H1 (cell line): ENCODE measurements at regions not wholly inside any gene's neighbourhood (a gene's known extent, or its start where the extent isn't known, plus 50 kb on each side); places are given as distances from the start of the nearest gene placed in this dataset.
A peak's percentile ranks its signal among the peaks of the same experiment; 100 is the strongest.

Experiments used
- CTCF ChIA-PET: fragments of 300-600 bp; sonication (Branson Sonifier 250); formaldehyde crosslinking; loops from one replicate; lab custom pipeline; 2021; ENCODE audit not compliant: partially characterized antibody; lab: Charles Lee
- POLR2A ChIA-PET: fragments of 300-600 bp; sonication (Branson Sonifier 250); formaldehyde crosslinking; loops from one replicate; lab custom pipeline; 2021; ENCODE audit warnings: inconsistent platforms; ENCODE audit not compliant: partially characterized antibody; lab: Charles Lee
- DNase-seq, 2 experiments: peaks; one replicate each; pipeline versions ENCODE4 v3.0.0 to v3.0.0-alpha.2; 2010 to 2022; ENCODE audit warnings: low spot score in 2 of 2, low read depth in 1 of 2, mixed read lengths in 1 of 2
- FAIRE-seq: peaks from 2 replicates; lab custom pipeline; 2011; peaks lifted over from hg19 to GRCh38; lab: Jason Lieb, UNC
- H2AFZ ChIP-seq: 2 replicates; pipeline ENCODE4 v1.8.1; 2012; ENCODE audit warnings: low read length, inconsistent platforms
- H2AK5ac ChIP-seq: 2 replicates; pipeline ENCODE4 v1.6.1; 2013; ENCODE audit warnings: low read depth, low read length
- H2BK120ac ChIP-seq: replicated peaks from 2 replicates; pipeline ENCODE3; 2013; ENCODE audit warnings: low read depth, low read length, inconsistent platforms
- H2BK12ac ChIP-seq: 2 replicates; pipeline ENCODE4 v1.6.1; 2013; ENCODE audit warnings: low read depth, low read length
- H2BK15ac ChIP-seq: 2 replicates; pipeline ENCODE4 v1.6.1; 2013; ENCODE audit warnings: low read length
- H2BK20ac ChIP-seq: 2 replicates; pipeline ENCODE4 v1.6.1; 2013; ENCODE audit warnings: low read length
- H2BK5ac ChIP-seq: 2 replicates; pipeline ENCODE4 v1.6.1; 2013; ENCODE audit warnings: low read depth, low read length
- H3K14ac ChIP-seq: 2 replicates; pipeline ENCODE4 v1.6.1; 2013; ENCODE audit warnings: inconsistent platforms; ENCODE audit not compliant: insufficient read length
- H3K18ac ChIP-seq: 2 replicates; pipeline ENCODE4 v1.6.1; 2013; ENCODE audit warnings: low read length; ENCODE audit errors: extremely low read depth
- H3K23ac ChIP-seq: 2 replicates; pipeline ENCODE4 v1.6.1; 2013; ENCODE audit warnings: inconsistent platforms; ENCODE audit not compliant: insufficient read length
- H3K23me2 ChIP-seq: 2 replicates; pipeline ENCODE4 v1.6.1; 2013; ENCODE audit warnings: low read depth, low read length
- H3K27ac ChIP-seq: 2 replicates; pipeline ENCODE4 v1.6.1; 2011; ENCODE audit warnings: low read depth, low read length, inconsistent platforms
- H3K27me3 ChIP-seq, 4 experiments: replicated peaks in 1 of 4; 1 replicate in 1 of 4; 2 replicates in 3 of 4; pipeline versions ENCODE4 v1.6.1 to v1.8.1; 2011 to 2013; ENCODE audit warnings: low read length in 3 of 4, mild to moderate bottlenecking in 3 of 4, inconsistent platforms in 2 of 4, mixed read lengths in 2 of 4, moderate library complexity in 1 of 4; ENCODE audit not compliant: control insufficient read depth in 3 of 4, insufficient read depth in 3 of 4; ENCODE audit errors: extremely low read depth in 1 of 4
- H3K36me3 ChIP-seq, 4 experiments: 2 replicates each; pipeline versions ENCODE4 v1.6.1 to v1.8.1; 2011 to 2013; ENCODE audit warnings: mild to moderate bottlenecking in 4 of 4, low read length in 3 of 4, moderate library complexity in 2 of 4, control low read depth in 1 of 4, inconsistent platforms in 1 of 4; ENCODE audit not compliant: insufficient read depth in 4 of 4, control insufficient read depth in 2 of 4
- H3K4ac ChIP-seq: replicated peaks from 2 replicates; pipeline ENCODE3; 2013; ENCODE audit warnings: low read length, low read depth, mixed read lengths, inconsistent platforms; ENCODE audit not compliant: insufficient read length
- H3K4me1 ChIP-seq, 4 experiments: replicated peaks in 1 of 4; 1 replicate in 1 of 4; 2 replicates in 3 of 4; pipeline versions ENCODE4 v1.6.1 to v1.8.1; 2011 to 2013; ENCODE audit warnings: low read length in 3 of 4, inconsistent platforms in 2 of 4, mixed read lengths in 1 of 4; ENCODE audit not compliant: insufficient read depth in 4 of 4, control insufficient read depth in 3 of 4
- H3K4me2 ChIP-seq, 2 experiments: 2 replicates each; pipeline versions ENCODE4 v1.6.1 to v1.8.1; 2011 to 2013; ENCODE audit warnings: low read depth in 2 of 2, low read length in 2 of 2, control low read depth in 1 of 2, inconsistent platforms in 1 of 2, mild to moderate bottlenecking in 1 of 2; ENCODE audit not compliant: insufficient read depth in 1 of 2
- H3K4me3 ChIP-seq, 4 experiments: fragments of 200-600, 300-600 bp in 1 of 4; sonication (generic), shearing (Covaris generic), sonication (Bioruptor Twin) in 1 of 4; 2 replicates each; pipeline versions ENCODE4 v1.5.1 to v1.8.1; 2011 to 2016; ENCODE audit warnings: low read length in 4 of 4, low read depth in 3 of 4, control low read depth in 2 of 4, inconsistent platforms in 2 of 4, mild to moderate bottlenecking in 2 of 4, mixed read lengths in 1 of 4, moderate library complexity in 1 of 4; ENCODE audit not compliant: insufficient read depth in 2 of 4; ENCODE audit errors: extremely low read depth in 1 of 4
- H3K56ac ChIP-seq: replicated peaks from 2 replicates; pipeline ENCODE3; 2013; ENCODE audit warnings: low read depth, mild to moderate bottlenecking, mixed read lengths, low read length, inconsistent platforms; ENCODE audit not compliant: insufficient read length
- H3K79me1 ChIP-seq: 2 replicates; pipeline ENCODE4 v1.6.1; 2013; ENCODE audit warnings: low read depth, low read length, control low read depth
- H3K79me2 ChIP-seq, 2 experiments: 2 replicates each; pipeline versions ENCODE4 v1.6.1 to v1.8.1; 2012 to 2013; ENCODE audit warnings: low read length in 2 of 2, mild to moderate bottlenecking in 2 of 2, inconsistent platforms in 1 of 2; ENCODE audit not compliant: insufficient read depth in 2 of 2, control insufficient read depth in 1 of 2
- H3K9ac ChIP-seq, 4 experiments: replicated peaks in 1 of 4; 1 replicate in 1 of 4; 2 replicates in 3 of 4; pipeline versions ENCODE4 v1.6.1 to v1.8.1; 2011 to 2013; ENCODE audit warnings: low read depth in 3 of 4, low read length in 3 of 4, control low read depth in 2 of 4, mild to moderate bottlenecking in 2 of 4, moderate library complexity in 2 of 4, inconsistent platforms in 1 of 4; ENCODE audit errors: extremely low read depth in 1 of 4
- H3K9me3 ChIP-seq, 2 experiments: 2 replicates each; pipeline versions ENCODE4 v1.6.1 to v1.8.1; 2012 to 2013; ENCODE audit warnings: mild to moderate bottlenecking in 2 of 2, moderate library complexity in 2 of 2, control low read depth in 1 of 2, inconsistent platforms in 1 of 2, low read depth in 1 of 2, low read length in 1 of 2, mixed read lengths in 1 of 2; ENCODE audit not compliant: insufficient read depth in 2 of 2
- H4K20me1 ChIP-seq, 2 experiments: replicated peaks in 1 of 2; 2 replicates each; pipeline versions ENCODE3 to v1.8.1; 2011 to 2013; ENCODE audit warnings: inconsistent platforms in 2 of 2, low read length in 2 of 2, mild to moderate bottlenecking in 1 of 2; ENCODE audit not compliant: insufficient read depth in 2 of 2, control insufficient read depth in 1 of 2
- H4K5ac ChIP-seq: 2 replicates; pipeline ENCODE4 v1.6.1; 2013; ENCODE audit warnings: low read length, low read depth, mixed read lengths, inconsistent platforms; ENCODE audit not compliant: insufficient read length
- H4K8ac ChIP-seq: 2 replicates; pipeline ENCODE4 v1.8.0; 2013; ENCODE audit warnings: mild to moderate bottlenecking, moderate library complexity, low read length, inconsistent platforms; ENCODE audit not compliant: insufficient read depth; ENCODE audit errors: extremely low read depth
- H4K91ac ChIP-seq: replicated peaks from 2 replicates; pipeline ENCODE3; 2013; ENCODE audit warnings: low read length, mixed read lengths, inconsistent platforms; ENCODE audit not compliant: insufficient read length
- ASH2L ChIP-seq: fragments of 200-600, 300-600 bp; sonication (generic); IDR thresholded peaks from one replicate; pipeline ENCODE4 v1.7.1; 2017; ENCODE audit warnings: low read length
- EGR1 ChIP-seq: IDR thresholded peaks from 2 replicates; pipeline ENCODE4 v1.6.1; 2011; ENCODE audit warnings: low read depth, low read length, borderline replicate concordance
- NANOG ChIP-seq: IDR thresholded peaks from 2 replicates; pipeline ENCODE4 v1.6.1; 2011; ENCODE audit warnings: low read length, low read depth, mild to moderate bottlenecking, inconsistent platforms; ENCODE audit not compliant: insufficient read depth, poor library complexity, severe bottlenecking
- POLR2A ChIP-seq, 2 experiments: IDR thresholded peaks; 1 replicate in 1 of 2; 2 replicates in 1 of 2; pipeline ENCODE4 v1.6.1; 2011; ENCODE audit warnings: low read depth in 2 of 2, low read length in 2 of 2, mild to moderate bottlenecking in 2 of 2; ENCODE audit errors: control extremely low read depth in 1 of 2
- POU5F1 ChIP-seq: IDR thresholded peaks from 2 replicates; pipeline ENCODE4 v1.6.1; 2011; ENCODE audit warnings: low read depth, mild to moderate bottlenecking, low read length, moderate library complexity
- RXRA ChIP-seq: IDR thresholded peaks from 2 replicates; pipeline ENCODE4 v1.6.1; 2011; ENCODE audit warnings: low read depth, mild to moderate bottlenecking, low read length, moderate library complexity; ENCODE audit not compliant: insufficient read depth
- TAF1 ChIP-seq: IDR thresholded peaks from 2 replicates; pipeline ENCODE4 v1.6.1; 2011; ENCODE audit warnings: mild to moderate bottlenecking, low read depth, low read length
- WGBS, 2 experiments: shearing (Covaris generic) in 1 of 2; methylation state at CpG; one replicate each; pipeline versions ENCODE4 v1.1.6 to v1.1.7; 2013 to 2015; ENCODE audit warnings: low lambda C conversion rate in 2 of 2, mixed read lengths in 2 of 2, inconsistent platforms in 1 of 2, low coverage in 1 of 2, missing lambda C conversion rate in 1 of 2; ENCODE audit not compliant: insufficient replicate concordance in 2 of 2, insufficient coverage in 1 of 2, insufficient read length in 1 of 2; ENCODE audit errors: extremely low coverage in 1 of 2, missing lambda C conversion rate in 1 of 2; 5-methylcytosine and 5-hydroxymethylcytosine counted together
- TF ChIP-seq, protein P1 (sequence below): IDR thresholded peaks from 2 replicates; pipeline ENCODE4 v1.6.1; 2011; ENCODE audit warnings: low read depth, mild to moderate bottlenecking, low read length; ENCODE audit not compliant: insufficient read depth
- TF ChIP-seq, protein P2 (sequence below): IDR thresholded peaks from 2 replicates; pipeline ENCODE4 v1.6.1; 2012; ENCODE audit warnings: low read length, inconsistent platforms

DNA sequence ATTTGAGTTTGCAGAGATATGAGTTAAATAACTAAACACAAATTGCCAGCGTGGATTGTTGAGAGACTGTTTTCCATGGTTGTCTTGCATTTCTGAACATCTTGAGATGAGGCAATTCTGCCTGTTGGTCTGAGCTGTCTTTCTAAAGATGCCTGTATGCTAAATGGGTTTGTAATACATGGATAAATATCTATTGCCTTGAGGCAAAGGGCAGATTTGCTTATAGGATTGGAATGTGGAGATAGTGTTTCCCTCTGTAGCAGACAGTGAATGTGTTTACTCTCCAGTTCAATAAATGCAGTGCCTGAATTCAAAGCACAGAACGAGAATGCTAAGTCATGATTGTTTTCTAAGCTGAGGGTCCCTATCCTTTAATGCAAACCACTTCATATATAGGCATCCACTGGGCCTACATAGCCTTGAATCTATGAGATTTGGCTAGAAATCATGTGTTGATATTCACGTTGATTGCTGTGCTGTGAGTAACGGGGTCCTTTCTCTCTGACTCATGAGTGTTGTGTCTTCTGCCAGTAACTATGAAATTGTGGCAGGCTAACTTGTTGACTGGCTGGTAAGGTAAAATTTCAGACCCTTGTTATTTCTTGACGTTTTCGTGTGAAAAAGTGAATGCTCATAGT, 2554.8 kb downstream of the PCDH9 start:
- FAIRE-seq = no peak
- Histone ChIP-seq H3K18ac (no peak overlapping the region), H3K4me2 (no peak overlapping the region), H3K9me3 (no peaks in the 10 kb centered on the region; a peak in 1 of 4 replicates), H2AK5ac (no peak overlapping the region), H4K5ac (no peak overlapping the region), H4K20me1 (no peaks in the 10 kb centered on the region), H3K4me1 (no peaks in the 10 kb centered on the region), H2AFZ (peak overlapping the region; percentile 71; the same call in 1 of the 2 replicates), H3K4ac (no peak overlapping the region), H2BK20ac (no peak overlapping the region), H3K27me3 (no peaks in the 10 kb centered on the region), H3K23ac (no peak overlapping the region), H4K8ac (no peak overlapping the region), H3K79me1 (no peaks in the 10 kb centered on the region), H2BK5ac (no peak overlapping the region), H3K9ac (no peak overlapping the region), H3K36me3 (no peaks in the 10 kb centered on the region), H2BK15ac (no peak overlapping the region), H3K23me2 (no peaks in the 10 kb centered on the region; the same call in 1 of the 2 replicates), H2BK12ac (no peak overlapping the region), H3K27ac (no peak overlapping the region), H3K56ac (no peak overlapping the region), H3K14ac (no peak overlapping the region), H3K79me2 (no peaks in the 10 kb centered on the region), H2BK120ac (no peak overlapping the region), H3K4me3 (no peak overlapping the region), H4K91ac (no peak overlapping the region)
- ChIA-PET POLR2A (no interaction called here), CTCF (no interaction called here)
- DNase-seq = no peak
- TF ChIP-seq POU5F1 = no peak
- no peak for TF ChIP-seq RXRA
- TF ChIP-seq, protein P1, sequence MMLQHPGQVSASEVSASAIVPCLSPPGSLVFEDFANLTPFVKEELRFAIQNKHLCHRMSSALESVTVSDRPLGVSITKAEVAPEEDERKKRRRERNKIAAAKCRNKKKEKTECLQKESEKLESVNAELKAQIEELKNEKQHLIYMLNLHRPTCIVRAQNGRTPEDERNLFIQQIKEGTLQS = no peak
- TF ChIP-seq, protein P2, sequence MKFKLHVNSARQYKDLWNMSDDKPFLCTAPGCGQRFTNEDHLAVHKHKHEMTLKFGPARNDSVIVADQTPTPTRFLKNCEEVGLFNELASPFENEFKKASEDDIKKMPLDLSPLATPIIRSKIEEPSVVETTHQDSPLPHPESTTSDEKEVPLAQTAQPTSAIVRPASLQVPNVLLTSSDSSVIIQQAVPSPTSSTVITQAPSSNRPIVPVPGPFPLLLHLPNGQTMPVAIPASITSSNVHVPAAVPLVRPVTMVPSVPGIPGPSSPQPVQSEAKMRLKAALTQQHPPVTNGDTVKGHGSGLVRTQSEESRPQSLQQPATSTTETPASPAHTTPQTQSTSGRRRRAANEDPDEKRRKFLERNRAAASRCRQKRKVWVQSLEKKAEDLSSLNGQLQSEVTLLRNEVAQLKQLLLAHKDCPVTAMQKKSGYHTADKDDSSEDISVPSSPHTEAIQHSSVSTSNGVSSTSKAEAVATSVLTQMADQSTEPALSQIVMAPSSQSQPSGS = no peak
- no peak for TF ChIP-seq ASH2L
- TF ChIP-seq POLR2A (IDR thresholded peaks at IDR 0.05; ENCODE audit: control extremely low read depth in 1 of 2, low read depth in 2 of 2, low read length in 2 of 2) = no peak
- no peak for TF ChIP-seq TAF1
- TF ChIP-seq NANOG = no peak
- no peak for TF ChIP-seq EGR1
- 84% methylated on average over 6 of the region's 6 CpGs; no CpG with 5 or more reads in 1 of the 2 experiments for WGBS, 2 experiments
